ENCODE measurements at regions not wholly inside any gene's neighbourhood (a gene's known extent, or its start where the extent isn't known, plus 50 kb on each side); places are given as distances from the start of the nearest gene placed in this dataset.

- no peak for DNase-seq (ENCODE audit: low spot score)
Measured at GRCh38 chr10:112040696-112041095, 142.9 kb downstream of the GPAM start.

GRCh38 chr10:112045938-112046337, 137.6 kb downstream of the GPAM start:
- no peak for DNase-seq (ENCODE audit: low spot score)

GRCh38 chr10:112047674-112048073, 135.9 kb downstream of the GPAM start:
- DNase-seq (ENCODE audit: low spot score), result no peak

- DNase-seq (ENCODE audit: low spot score), result no peak
Measured at GRCh38 chr10:112052166-112052565, 131.4 kb downstream of the GPAM start.

GRCh38 chr10:112053895-112054294, 129.7 kb downstream of the GPAM start:
- no peak for DNase-seq (ENCODE audit: low spot score)

GRCh38 chr10:112054516-112054915, 129.0 kb downstream of the GPAM start:
- DNase-seq (ENCODE audit: low spot score), result no peak

- no peak for DNase-seq (ENCODE audit: low spot score)
Measured at GRCh38 chr10:112057072-112057471, 126.5 kb downstream of the GPAM start.

- no peak for DNase-seq (ENCODE audit: low spot score)
Measured at GRCh38 chr10:112059220-112059619, 124.3 kb downstream of the GPAM start.

- DNase-seq (ENCODE audit: low spot score), result no peak
Measured at GRCh38 chr10:112071596-112072133, 111.9 kb downstream of the GPAM start.

- no peak for DNase-seq (ENCODE audit: low spot score)
Measured at GRCh38 chr10:112078003-112078402, 105.6 kb downstream of the GPAM start.

GRCh38 chr10:112080231-112080630, 103.3 kb downstream of the GPAM start:
- no peak for DNase-seq (ENCODE audit: low spot score)

GRCh38 chr10:112082120-112082519, 101.4 kb downstream of the GPAM start:
- no peak for DNase-seq (ENCODE audit: low spot score)

- no peak for DNase-seq (ENCODE audit: low spot score)
Measured at GRCh38 chr10:112083472-112083871, 100.1 kb downstream of the GPAM start.

GRCh38 chr10:112087953-112088456, 95.6 kb downstream of the GPAM start:
- DNase-seq (ENCODE audit: low spot score), result no peak

GRCh38 chr10:112091703-112092102, 91.9 kb downstream of the GPAM start:
- no peak for DNase-seq (ENCODE audit: low spot score)

- no peak for DNase-seq (ENCODE audit: low spot score)
Measured at GRCh38 chr10:112092519-112092918, 91.0 kb downstream of the GPAM start.

- no peak for DNase-seq (ENCODE audit: low spot score)
Measured at GRCh38 chr10:112094984-112095383, 88.6 kb downstream of the GPAM start.

- DNase-seq (ENCODE audit: low spot score), result no peak
Measured at GRCh38 chr10:112095731-112096130, 87.8 kb downstream of the GPAM start.

- DNase-seq (ENCODE audit: low spot score), result no peak
Measured at GRCh38 chr10:112098682-112099081, 84.9 kb downstream of the GPAM start.
